ENCODE measurements at regions not wholly inside any gene's neighbourhood (a gene's known extent, or its start where the extent isn't known, plus 50 kb on each side); places are given as distances from the start of the nearest gene placed in this dataset.

DNA sequence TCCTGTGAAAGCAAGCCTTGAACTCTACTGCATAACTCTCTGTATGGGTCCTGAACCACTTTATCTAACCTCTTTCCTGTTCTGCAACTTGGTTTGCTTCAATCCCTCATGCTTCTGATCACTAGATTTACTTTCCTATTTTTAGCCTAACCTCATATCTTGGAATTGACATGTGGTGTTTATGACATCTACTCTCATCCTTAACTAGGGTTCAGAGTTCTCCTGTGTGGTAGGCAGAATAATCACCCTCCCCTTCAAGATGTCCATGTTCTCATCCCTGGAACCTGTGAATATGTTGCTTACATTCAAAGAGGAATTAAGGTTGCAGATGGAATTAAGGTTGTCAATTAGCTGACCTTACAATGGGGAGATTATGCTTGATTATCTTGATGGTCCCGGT is 67.4 kb upstream of the STXBP6 start:
- TF ChIP-seq POLR2A (IDR thresholded peaks at IDR 0.05; ENCODE audit: insufficient read depth in 1 of 2, low read depth in 2 of 2, low read length in 2 of 2): no peak
- TF ChIP-seq ZBTB8A (CRISPR knock-in tag; IDR thresholded peaks at IDR 0.05; ENCODE audit: borderline replicate concordance, low read depth): no peak
- TF ChIP-seq ZNF33A (CRISPR knock-in tag; IDR thresholded peaks at IDR 0.05; ENCODE audit: borderline replicate concordance): no peak
- TF ChIP-seq ZNF282 (IDR thresholded peaks at IDR 0.05; ENCODE audit: partially characterized antibody): no peak
- TF ChIP-seq, protein P1, sequence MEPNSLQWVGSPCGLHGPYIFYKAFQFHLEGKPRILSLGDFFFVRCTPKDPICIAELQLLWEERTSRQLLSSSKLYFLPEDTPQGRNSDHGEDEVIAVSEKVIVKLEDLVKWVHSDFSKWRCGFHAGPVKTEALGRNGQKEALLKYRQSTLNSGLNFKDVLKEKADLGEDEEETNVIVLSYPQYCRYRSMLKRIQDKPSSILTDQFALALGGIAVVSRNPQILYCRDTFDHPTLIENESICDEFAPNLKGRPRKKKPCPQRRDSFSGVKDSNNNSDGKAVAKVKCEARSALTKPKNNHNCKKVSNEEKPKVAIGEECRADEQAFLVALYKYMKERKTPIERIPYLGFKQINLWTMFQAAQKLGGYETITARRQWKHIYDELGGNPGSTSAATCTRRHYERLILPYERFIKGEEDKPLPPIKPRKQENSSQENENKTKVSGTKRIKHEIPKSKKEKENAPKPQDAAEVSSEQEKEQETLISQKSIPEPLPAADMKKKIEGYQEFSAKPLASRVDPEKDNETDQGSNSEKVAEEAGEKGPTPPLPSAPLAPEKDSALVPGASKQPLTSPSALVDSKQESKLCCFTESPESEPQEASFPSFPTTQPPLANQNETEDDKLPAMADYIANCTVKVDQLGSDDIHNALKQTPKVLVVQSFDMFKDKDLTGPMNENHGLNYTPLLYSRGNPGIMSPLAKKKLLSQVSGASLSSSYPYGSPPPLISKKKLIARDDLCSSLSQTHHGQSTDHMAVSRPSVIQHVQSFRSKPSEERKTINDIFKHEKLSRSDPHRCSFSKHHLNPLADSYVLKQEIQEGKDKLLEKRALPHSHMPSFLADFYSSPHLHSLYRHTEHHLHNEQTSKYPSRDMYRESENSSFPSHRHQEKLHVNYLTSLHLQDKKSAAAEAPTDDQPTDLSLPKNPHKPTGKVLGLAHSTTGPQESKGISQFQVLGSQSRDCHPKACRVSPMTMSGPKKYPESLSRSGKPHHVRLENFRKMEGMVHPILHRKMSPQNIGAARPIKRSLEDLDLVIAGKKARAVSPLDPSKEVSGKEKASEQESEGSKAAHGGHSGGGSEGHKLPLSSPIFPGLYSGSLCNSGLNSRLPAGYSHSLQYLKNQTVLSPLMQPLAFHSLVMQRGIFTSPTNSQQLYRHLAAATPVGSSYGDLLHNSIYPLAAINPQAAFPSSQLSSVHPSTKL (CRISPR knock-in tag; IDR thresholded peaks at IDR 0.05): no peak
- TF ChIP-seq, protein P2, sequence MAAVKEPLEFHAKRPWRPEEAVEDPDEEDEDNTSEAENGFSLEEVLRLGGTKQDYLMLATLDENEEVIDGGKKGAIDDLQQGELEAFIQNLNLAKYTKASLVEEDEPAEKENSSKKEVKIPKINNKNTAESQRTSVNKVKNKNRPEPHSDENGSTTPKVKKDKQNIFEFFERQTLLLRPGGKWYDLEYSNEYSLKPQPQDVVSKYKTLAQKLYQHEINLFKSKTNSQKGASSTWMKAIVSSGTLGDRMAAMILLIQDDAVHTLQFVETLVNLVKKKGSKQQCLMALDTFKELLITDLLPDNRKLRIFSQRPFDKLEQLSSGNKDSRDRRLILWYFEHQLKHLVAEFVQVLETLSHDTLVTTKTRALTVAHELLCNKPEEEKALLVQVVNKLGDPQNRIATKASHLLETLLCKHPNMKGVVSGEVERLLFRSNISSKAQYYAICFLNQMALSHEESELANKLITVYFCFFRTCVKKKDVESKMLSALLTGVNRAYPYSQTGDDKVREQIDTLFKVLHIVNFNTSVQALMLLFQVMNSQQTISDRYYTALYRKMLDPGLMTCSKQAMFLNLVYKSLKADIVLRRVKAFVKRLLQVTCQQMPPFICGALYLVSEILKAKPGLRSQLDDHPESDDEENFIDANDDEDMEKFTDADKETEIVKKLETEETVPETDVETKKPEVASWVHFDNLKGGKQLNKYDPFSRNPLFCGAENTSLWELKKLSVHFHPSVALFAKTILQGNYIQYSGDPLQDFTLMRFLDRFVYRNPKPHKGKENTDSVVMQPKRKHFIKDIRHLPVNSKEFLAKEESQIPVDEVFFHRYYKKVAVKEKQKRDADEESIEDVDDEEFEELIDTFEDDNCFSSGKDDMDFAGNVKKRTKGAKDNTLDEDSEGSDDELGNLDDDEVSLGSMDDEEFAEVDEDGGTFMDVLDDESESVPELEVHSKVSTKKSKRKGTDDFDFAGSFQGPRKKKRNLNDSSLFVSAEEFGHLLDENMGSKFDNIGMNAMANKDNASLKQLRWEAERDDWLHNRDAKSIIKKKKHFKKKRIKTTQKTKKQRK (IDR thresholded peaks at IDR 0.05; ENCODE audit: low read length): no peak
- no peak for TF ChIP-seq PCBP2 (optimal IDR thresholded peaks at IDR 0.05; ENCODE audit: low read depth, low read length, poor library complexity, severe bottlenecking)
- TF ChIP-seq ZNF761 (CRISPR knock-in tag; conservative IDR thresholded peaks at IDR 0.05): no peak

Data from HepG2 (cell line).